A549 (cell line): ENCODE measurements at regions not wholly inside any gene's neighbourhood (a gene's known extent, or its start where the extent isn't known, plus 50 kb on each side); places are given as distances from the start of the nearest gene placed in this dataset.

ENCODE experiments used
- BHLHE40 ChIP-seq: IDR thresholded peaks from 2 replicates; pipeline ENCODE4 v1.6.1; 2012; ENCODE audit warnings: low read depth, low read length, inconsistent platforms
- HDAC2 ChIP-seq: fragments of 200-600 bp; sonication (generic); IDR thresholded peaks from 2 replicates; pipeline ENCODE4 v1.6.1; 2016
- HOXA7 ChIP-seq: fragments of 250-450 bp; sonication (Bioruptor Pico); IDR thresholded peaks from 2 replicates; pipeline ENCODE4 v1.5.0; 2020; ENCODE audit warnings: mild to moderate bottlenecking, moderate library complexity
- JUNB ChIP-seq: fragments of >200 bp; sonication (Bioruptor Twin); formaldehyde crosslinking; IDR thresholded peaks from 2 replicates; pipeline ENCODE4 v1.6.1; 2016
- NFE2L2 ChIP-seq: fragments of 150-350 bp; conservative IDR thresholded peaks from 2 replicates; pipeline ENCODE4 v1.6.1; 2014; ENCODE audit warnings: low read length
- NPAS2 ChIP-seq: fragments of 250-450 bp; sonication (Bioruptor Pico); IDR thresholded peaks from 2 replicates; pipeline ENCODE4 v1.8.0; 2022; ENCODE audit warnings: mild to moderate bottlenecking, moderate library complexity, borderline replicate concordance
- POLR2A ChIP-seq: IDR thresholded peaks from 2 replicates; pipeline ENCODE4 v1.6.1; 2012; ENCODE audit warnings: mild to moderate bottlenecking, low read length
- POLR2AphosphoS2 ChIP-seq: conservative IDR thresholded peaks from 2 replicates; pipeline ENCODE4 v1.6.1; 2012; ENCODE audit warnings: low read length, improper control_type of control experiment, inconsistent platforms
- RFX5 ChIP-seq: fragments of 450-650 bp; IDR thresholded peaks from 2 replicates; pipeline ENCODE4 v1.7.1; 2014; ENCODE audit warnings: antibody characterized with exemption, mild to moderate bottlenecking, moderate library complexity
- TF ChIP-seq, protein P1 (sequence below): fragments of >200 bp; sonication (Bioruptor Twin); formaldehyde crosslinking; IDR thresholded peaks from 3 replicates; pipeline ENCODE4 v1.5.1; 2016
- TF ChIP-seq, protein P2 (sequence below): fragments of 200-600 bp; sonication (generic); IDR thresholded peaks from 2 replicates; pipeline ENCODE4 v1.6.1; 2016; ENCODE audit warnings: antibody characterized with exemption, mild to moderate bottlenecking, moderate library complexity
- TF ChIP-seq, protein P3 (sequence below): IDR thresholded peaks from 2 replicates; pipeline ENCODE4 v1.6.1; 2012
- TF ChIP-seq, protein P4 (sequence below): IDR thresholded peaks from 2 replicates; pipeline ENCODE4 v1.6.1; 2012

DNA sequence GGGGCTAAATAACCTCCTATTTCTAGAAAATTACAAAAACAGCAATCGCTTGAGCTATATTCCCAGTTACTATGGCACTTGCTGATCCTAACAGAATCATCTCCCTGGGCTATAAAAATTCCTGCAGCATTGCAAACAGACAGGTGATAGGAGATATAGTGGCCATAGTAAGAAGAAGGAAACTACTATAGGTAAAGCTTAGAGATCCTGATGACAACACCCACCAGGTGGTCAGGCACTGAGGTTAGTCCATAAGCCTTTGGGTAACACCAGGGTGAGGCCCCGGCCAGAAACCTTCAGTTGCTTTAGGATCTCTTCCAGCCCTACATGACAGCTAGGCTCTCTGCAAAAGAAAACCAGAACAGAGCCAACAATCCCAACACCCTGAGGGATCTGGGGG, 197.9 kb upstream of the PPP1R2C start:
- TF ChIP-seq, protein P1, sequence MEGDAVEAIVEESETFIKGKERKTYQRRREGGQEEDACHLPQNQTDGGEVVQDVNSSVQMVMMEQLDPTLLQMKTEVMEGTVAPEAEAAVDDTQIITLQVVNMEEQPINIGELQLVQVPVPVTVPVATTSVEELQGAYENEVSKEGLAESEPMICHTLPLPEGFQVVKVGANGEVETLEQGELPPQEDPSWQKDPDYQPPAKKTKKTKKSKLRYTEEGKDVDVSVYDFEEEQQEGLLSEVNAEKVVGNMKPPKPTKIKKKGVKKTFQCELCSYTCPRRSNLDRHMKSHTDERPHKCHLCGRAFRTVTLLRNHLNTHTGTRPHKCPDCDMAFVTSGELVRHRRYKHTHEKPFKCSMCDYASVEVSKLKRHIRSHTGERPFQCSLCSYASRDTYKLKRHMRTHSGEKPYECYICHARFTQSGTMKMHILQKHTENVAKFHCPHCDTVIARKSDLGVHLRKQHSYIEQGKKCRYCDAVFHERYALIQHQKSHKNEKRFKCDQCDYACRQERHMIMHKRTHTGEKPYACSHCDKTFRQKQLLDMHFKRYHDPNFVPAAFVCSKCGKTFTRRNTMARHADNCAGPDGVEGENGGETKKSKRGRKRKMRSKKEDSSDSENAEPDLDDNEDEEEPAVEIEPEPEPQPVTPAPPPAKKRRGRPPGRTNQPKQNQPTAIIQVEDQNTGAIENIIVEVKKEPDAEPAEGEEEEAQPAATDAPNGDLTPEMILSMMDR, result no peak
- no peak for TF ChIP-seq POLR2AphosphoS2
- no peak for TF ChIP-seq BHLHE40
- TF ChIP-seq POLR2A, result no peak
- TF ChIP-seq, protein P2, sequence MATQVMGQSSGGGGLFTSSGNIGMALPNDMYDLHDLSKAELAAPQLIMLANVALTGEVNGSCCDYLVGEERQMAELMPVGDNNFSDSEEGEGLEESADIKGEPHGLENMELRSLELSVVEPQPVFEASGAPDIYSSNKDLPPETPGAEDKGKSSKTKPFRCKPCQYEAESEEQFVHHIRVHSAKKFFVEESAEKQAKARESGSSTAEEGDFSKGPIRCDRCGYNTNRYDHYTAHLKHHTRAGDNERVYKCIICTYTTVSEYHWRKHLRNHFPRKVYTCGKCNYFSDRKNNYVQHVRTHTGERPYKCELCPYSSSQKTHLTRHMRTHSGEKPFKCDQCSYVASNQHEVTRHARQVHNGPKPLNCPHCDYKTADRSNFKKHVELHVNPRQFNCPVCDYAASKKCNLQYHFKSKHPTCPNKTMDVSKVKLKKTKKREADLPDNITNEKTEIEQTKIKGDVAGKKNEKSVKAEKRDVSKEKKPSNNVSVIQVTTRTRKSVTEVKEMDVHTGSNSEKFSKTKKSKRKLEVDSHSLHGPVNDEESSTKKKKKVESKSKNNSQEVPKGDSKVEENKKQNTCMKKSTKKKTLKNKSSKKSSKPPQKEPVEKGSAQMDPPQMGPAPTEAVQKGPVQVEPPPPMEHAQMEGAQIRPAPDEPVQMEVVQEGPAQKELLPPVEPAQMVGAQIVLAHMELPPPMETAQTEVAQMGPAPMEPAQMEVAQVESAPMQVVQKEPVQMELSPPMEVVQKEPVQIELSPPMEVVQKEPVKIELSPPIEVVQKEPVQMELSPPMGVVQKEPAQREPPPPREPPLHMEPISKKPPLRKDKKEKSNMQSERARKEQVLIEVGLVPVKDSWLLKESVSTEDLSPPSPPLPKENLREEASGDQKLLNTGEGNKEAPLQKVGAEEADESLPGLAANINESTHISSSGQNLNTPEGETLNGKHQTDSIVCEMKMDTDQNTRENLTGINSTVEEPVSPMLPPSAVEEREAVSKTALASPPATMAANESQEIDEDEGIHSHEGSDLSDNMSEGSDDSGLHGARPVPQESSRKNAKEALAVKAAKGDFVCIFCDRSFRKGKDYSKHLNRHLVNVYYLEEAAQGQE, result no peak
- TF ChIP-seq, protein P3, sequence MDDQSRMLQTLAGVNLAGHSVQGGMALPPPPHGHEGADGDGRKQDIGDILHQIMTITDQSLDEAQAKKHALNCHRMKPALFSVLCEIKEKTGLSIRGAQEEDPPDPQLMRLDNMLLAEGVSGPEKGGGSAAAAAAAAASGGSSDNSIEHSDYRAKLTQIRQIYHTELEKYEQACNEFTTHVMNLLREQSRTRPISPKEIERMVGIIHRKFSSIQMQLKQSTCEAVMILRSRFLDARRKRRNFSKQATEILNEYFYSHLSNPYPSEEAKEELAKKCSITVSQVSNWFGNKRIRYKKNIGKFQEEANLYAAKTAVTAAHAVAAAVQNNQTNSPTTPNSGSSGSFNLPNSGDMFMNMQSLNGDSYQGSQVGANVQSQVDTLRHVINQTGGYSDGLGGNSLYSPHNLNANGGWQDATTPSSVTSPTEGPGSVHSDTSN, result no peak
- no peak for TF ChIP-seq JUNB
- no peak for TF ChIP-seq NPAS2 (CRISPR knock-in tag)
- TF ChIP-seq NFE2L2, result no peak
- no peak for TF ChIP-seq HOXA7 (CRISPR knock-in tag)
- TF ChIP-seq, protein P4, sequence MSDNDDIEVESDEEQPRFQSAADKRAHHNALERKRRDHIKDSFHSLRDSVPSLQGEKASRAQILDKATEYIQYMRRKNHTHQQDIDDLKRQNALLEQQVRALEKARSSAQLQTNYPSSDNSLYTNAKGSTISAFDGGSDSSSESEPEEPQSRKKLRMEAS, result no peak
- TF ChIP-seq HDAC2, result no peak
- no peak for TF ChIP-seq RFX5
